HG02943 (cell line): ENCODE measurements at regions not wholly inside any gene's neighbourhood (a gene's known extent, or its start where the extent isn't known, plus 50 kb on each side); places are given as distances from the start of the nearest gene placed in this dataset.

Experiments
- ATAC-seq: cut with Tn5 transposase; IDR thresholded peaks from one replicate; pipeline ENCODE4 v1.9.1; 2021; ENCODE audit warnings: mild to moderate bottlenecking, low read depth, moderate library complexity; ENCODE audit not compliant: unreplicated experiment

- ATAC-seq = no peak
Measured at GRCh38 chr2:150169237-150169629, 318.2 kb downstream of the RND3 start.

- no peak for ATAC-seq
Measured at GRCh38 chr2:150168595-150169236, 318.8 kb downstream of the RND3 start.

GRCh38 chr2:150167711-150168110 is 319.8 kb downstream of the RND3 start:
- no peak for ATAC-seq

- ATAC-seq = no peak
Measured at GRCh38 chr2:150166313-150167051, 321.0 kb downstream of the RND3 start.

GRCh38 chr2:150165988-150166312 is 321.5 kb downstream of the RND3 start:
- no peak for ATAC-seq

- no peak for ATAC-seq
Measured at GRCh38 chr2:150165442-150165841, 322.0 kb downstream of the RND3 start.

- no peak for ATAC-seq
Measured at GRCh38 chr2:150162241-150162942, 325.1 kb downstream of the RND3 start.

- no peak for ATAC-seq
Measured at GRCh38 chr2:150160058-150160457, 327.4 kb downstream of the RND3 start.

- ATAC-seq = no peak
Measured at GRCh38 chr2:150159300-150159699, 328.2 kb downstream of the RND3 start.

GRCh38 chr2:150156876-150157275 is 330.6 kb downstream of the RND3 start:
- ATAC-seq = no peak

GRCh38 chr2:150156415-150156814 is 331.1 kb downstream of the RND3 start:
- no peak for ATAC-seq

- no peak for ATAC-seq
Measured at GRCh38 chr2:150154308-150154797, 333.1 kb downstream of the RND3 start.

- no peak for ATAC-seq
Measured at GRCh38 chr2:150153646-150154307, 333.7 kb downstream of the RND3 start.

GRCh38 chr2:150152230-150152629 is 335.2 kb downstream of the RND3 start:
- no peak for ATAC-seq

- ATAC-seq = no peak
Measured at GRCh38 chr2:150150144-150150543, 337.3 kb downstream of the RND3 start.

- ATAC-seq = no peak
Measured at GRCh38 chr2:150147889-150148683, 339.4 kb downstream of the RND3 start.

- no peak for ATAC-seq
Measured at GRCh38 chr2:150146879-150147278, 340.6 kb downstream of the RND3 start.

GRCh38 chr2:150145299-150145692 is 342.2 kb downstream of the RND3 start:
- no peak for ATAC-seq

- no peak for ATAC-seq
Measured at GRCh38 chr2:150144546-150145298, 342.7 kb downstream of the RND3 start.
